Endometrium (tissue), 2 donors: ENCODE measurements at regions not wholly inside any gene's neighbourhood (a gene's known extent, or its start where the extent isn't known, plus 50 kb on each side); places are given as distances from the start of the nearest gene placed in this dataset.
"Not testable (repeated sequence)": the region's sequence is repeated elsewhere in the genome, so short reads cannot be mapped to it uniquely, and the experiment has no call there.

Experiments
- FAIRE-seq: peaks from 2 replicates; lab custom pipeline; 2012; peaks lifted over from hg19 to GRCh38; lab: Jason Lieb, UNC
- donor health status: control.
- donor health status: control.

- no peak for FAIRE-seq
Measured at GRCh38 chr6:8828376-8828775, 393.0 kb upstream of the SLC35B3 start.

GRCh38 chr6:8825726-8826125, 390.4 kb upstream of the SLC35B3 start:
- FAIRE-seq = no peak

GRCh38 chr6:8821981-8822381, 386.6 kb upstream of the SLC35B3 start:
- FAIRE-seq = no peak

- peak; percentile 66 for FAIRE-seq
Measured at GRCh38 chr6:8820313-8820712, 385.0 kb upstream of the SLC35B3 start.

- FAIRE-seq = no peak
Measured at GRCh38 chr6:8819446-8819845, 384.1 kb upstream of the SLC35B3 start.

GRCh38 chr6:8814440-8815000, 379.2 kb upstream of the SLC35B3 start:
- FAIRE-seq = peak; percentile 43

GRCh38 chr6:8810325-8810724, 375.0 kb upstream of the SLC35B3 start:
- FAIRE-seq = no peak

- no peak for FAIRE-seq
Measured at GRCh38 chr6:8809662-8810061, 374.3 kb upstream of the SLC35B3 start.

GRCh38 chr6:8803181-8803760, 367.9 kb upstream of the SLC35B3 start:
- no peak for FAIRE-seq

GRCh38 chr6:8802397-8802796, 367.1 kb upstream of the SLC35B3 start:
- not testable (repeated sequence) for FAIRE-seq

- FAIRE-seq = no peak
Measured at GRCh38 chr6:8794420-8794819, 359.1 kb upstream of the SLC35B3 start.

GRCh38 chr6:8789878-8790277, 354.5 kb upstream of the SLC35B3 start:
- no peak for FAIRE-seq

- no peak for FAIRE-seq
Measured at GRCh38 chr6:8785223-8785622, 349.9 kb upstream of the SLC35B3 start.

GRCh38 chr6:8783191-8783590, 347.8 kb upstream of the SLC35B3 start:
- no peak for FAIRE-seq

GRCh38 chr6:8780653-8781052, 345.3 kb upstream of the SLC35B3 start:
- no peak for FAIRE-seq

- FAIRE-seq = no peak
Measured at GRCh38 chr6:8764733-8765132, 329.4 kb upstream of the SLC35B3 start.

- FAIRE-seq = no peak
Measured at GRCh38 chr6:8760951-8761350, 325.6 kb upstream of the SLC35B3 start.

GRCh38 chr6:8758412-8758811, 323.1 kb upstream of the SLC35B3 start:
- FAIRE-seq = no peak

GRCh38 chr6:8750627-8751026, 315.3 kb upstream of the SLC35B3 start:
- no peak for FAIRE-seq

- FAIRE-seq = no peak
Measured at GRCh38 chr6:8749465-8749864, 314.1 kb upstream of the SLC35B3 start.

GRCh38 chr6:8743170-8743745, 307.9 kb upstream of the SLC35B3 start:
- FAIRE-seq = no peak

- no peak for FAIRE-seq
Measured at GRCh38 chr6:8739454-8739853, 304.1 kb upstream of the SLC35B3 start.

GRCh38 chr6:8738951-8739350, 303.6 kb upstream of the SLC35B3 start:
- no peak for FAIRE-seq
